ENCODE measurements at regions not wholly inside any gene's neighbourhood (a gene's known extent, or its start where the extent isn't known, plus 50 kb on each side); places are given as distances from the start of the nearest gene placed in this dataset.
"Not testable (repeated sequence)": the region's sequence is repeated elsewhere in the genome, so short reads cannot be mapped to it uniquely, and the experiment has no call there.

DNA sequence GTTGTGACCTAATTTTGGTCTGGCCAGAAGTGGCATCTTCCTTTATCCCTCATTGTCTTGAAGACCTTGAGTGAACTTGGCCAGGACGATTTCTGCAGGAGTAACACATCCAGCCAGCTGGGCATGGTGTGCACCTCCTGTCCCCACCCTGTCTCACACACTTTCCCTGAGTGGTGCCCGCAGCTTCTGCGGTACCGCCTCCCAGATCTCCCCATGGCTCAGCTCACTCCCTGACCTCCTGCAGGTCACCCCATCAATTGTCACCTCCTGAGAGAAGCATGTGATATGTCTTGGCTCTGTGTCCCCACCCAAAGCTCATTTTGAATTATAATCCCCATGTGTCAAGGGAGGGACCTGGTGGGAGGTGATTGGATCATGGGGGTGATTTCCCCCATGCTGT, 50.2 kb upstream of the TP53I11 start:
- no peak overlapping the region for H3K4me3 ChIP-seq (ENCODE audit: low read depth, low read length)
- CTCF ChIA-PET, result no interaction called here
- no peak for DNase-seq (ENCODE audit: low read depth, low spot score)
- TF ChIP-seq, protein P1, sequence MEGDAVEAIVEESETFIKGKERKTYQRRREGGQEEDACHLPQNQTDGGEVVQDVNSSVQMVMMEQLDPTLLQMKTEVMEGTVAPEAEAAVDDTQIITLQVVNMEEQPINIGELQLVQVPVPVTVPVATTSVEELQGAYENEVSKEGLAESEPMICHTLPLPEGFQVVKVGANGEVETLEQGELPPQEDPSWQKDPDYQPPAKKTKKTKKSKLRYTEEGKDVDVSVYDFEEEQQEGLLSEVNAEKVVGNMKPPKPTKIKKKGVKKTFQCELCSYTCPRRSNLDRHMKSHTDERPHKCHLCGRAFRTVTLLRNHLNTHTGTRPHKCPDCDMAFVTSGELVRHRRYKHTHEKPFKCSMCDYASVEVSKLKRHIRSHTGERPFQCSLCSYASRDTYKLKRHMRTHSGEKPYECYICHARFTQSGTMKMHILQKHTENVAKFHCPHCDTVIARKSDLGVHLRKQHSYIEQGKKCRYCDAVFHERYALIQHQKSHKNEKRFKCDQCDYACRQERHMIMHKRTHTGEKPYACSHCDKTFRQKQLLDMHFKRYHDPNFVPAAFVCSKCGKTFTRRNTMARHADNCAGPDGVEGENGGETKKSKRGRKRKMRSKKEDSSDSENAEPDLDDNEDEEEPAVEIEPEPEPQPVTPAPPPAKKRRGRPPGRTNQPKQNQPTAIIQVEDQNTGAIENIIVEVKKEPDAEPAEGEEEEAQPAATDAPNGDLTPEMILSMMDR (IDR thresholded peaks at IDR 0.05; ENCODE audit: insufficient read depth, low read length, missing control alignments), result no peak
- POLR2A ChIA-PET, result no interaction called here

DNA sequence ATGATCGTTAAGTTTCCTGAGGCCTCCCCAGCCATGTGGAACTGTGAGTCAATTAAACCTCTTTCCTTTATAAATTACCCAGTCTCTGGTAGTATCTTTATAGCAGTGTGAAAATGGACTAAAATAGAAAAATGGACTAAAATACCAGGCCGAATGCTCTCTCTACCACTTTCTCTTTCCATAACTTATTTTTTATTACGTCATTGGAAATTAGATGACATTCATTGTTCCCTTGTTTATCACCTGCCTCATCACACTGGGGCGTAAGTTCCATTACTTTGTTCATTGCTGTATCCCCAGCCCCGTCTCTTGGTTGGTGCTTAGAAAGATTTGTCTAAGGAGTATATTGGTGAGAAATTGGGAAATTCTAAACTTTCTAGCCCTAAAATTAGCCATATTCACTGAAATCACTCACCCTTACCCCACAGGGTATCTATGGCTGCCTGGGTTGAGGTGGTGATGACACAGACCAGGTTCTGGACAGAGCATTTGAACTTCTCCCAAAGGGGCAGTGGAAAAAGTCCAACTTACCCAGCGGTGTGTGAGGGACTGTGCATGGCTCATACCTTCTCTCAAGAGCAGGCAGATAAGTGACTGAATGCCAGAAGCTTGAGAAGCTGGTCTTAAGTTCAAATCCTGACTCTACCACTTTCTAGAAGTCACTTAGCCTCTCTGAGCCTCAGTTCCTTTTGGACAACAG, 50.9 kb upstream of the TP53I11 start:
- H3K4me3 ChIP-seq (ENCODE audit: low read depth, low read length), result no peak overlapping the region
- DNase-seq (ENCODE audit: low read depth, low spot score), result no peak
- POLR2A ChIA-PET, result no interaction called here
- TF ChIP-seq, protein P1 (IDR thresholded peaks at IDR 0.05; ENCODE audit: insufficient read depth, low read length, missing control alignments), result no peak
- CTCF ChIA-PET, result no interaction called here

DNA sequence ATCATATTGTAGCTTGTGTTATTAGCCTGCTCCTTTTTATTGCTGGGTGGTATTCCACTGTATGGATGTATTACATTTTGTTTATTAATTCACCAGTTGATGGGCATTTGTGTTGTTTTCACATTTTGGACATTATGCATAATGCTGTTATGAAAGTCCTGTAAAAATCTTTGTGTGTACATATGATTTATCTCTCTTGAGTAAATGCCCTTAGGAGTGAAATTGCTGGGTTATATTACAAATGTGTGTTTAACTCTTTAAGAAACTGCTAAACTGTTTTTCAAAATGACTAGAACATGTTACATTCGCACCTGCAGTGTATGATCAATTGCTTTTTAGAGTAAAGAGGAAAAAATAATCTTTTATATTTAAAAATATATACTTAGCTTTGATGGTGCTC, 54.4 kb upstream of the TP53I11 start:
- POLR2A ChIA-PET, result no interaction called here
- DNase-seq (ENCODE audit: low read depth, low spot score), result no peak
- H3K4me3 ChIP-seq (ENCODE audit: low read depth, low read length), result no peak overlapping the region
- CTCF ChIA-PET, result no interaction called here
- TF ChIP-seq, protein P1 (IDR thresholded peaks at IDR 0.05; ENCODE audit: insufficient read depth, low read length, missing control alignments), result no peak

DNA sequence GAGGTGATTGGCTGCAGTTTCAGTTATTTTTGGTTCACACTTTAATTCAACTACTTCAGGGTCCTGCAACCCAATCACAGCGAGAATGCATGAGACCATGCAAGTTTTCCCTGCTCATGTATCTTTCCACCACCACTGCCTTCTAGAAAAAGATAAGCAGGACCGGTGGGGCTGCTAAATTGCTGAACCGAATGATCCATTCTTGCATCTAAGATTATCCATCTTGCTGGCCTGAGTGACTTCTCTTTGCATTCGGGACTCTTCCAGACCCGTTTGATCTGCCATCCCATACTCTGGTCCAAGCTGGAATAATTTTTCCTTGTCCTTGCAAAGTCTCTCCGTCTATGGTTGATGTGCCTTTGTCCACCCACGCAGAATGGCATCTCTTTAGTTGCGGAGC, 56.3 kb upstream of the TP53I11 start:
- ChIA-PET CTCF (no interaction called here), POLR2A (no interaction called here)
- no peak overlapping the region for H3K4me3 ChIP-seq (ENCODE audit: low read depth, low read length)
- no peak for DNase-seq (ENCODE audit: low read depth, low spot score)
- TF ChIP-seq, protein P1 (IDR thresholded peaks at IDR 0.05; ENCODE audit: insufficient read depth, low read length, missing control alignments), result no peak

DNA sequence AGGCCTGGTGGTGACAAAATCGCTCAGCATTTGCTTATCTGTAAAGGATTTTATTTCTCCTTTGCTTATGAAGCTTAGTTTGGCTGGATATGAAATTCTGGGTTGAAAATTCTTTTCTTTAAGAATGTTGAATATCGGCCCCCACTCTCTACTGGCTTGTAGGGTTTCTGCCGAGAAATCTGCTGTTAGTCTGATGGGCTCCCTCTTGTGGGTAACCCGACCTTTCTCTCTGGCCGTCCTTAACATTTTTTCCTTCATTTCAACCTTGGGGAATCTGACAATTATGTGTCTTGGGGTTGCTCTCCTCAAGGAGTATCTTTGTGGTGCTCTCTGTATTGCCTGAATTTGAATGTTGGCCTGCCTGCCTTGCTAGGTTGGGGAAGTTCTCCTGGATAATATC, 65.3 kb upstream of the TP53I11 start:
- H3K4me3 ChIP-seq (ENCODE audit: low read depth, low read length); DNase-seq (ENCODE audit: low read depth, low spot score); POLR2A ChIA-PET; CTCF ChIA-PET: not testable (repeated sequence)

DNA sequence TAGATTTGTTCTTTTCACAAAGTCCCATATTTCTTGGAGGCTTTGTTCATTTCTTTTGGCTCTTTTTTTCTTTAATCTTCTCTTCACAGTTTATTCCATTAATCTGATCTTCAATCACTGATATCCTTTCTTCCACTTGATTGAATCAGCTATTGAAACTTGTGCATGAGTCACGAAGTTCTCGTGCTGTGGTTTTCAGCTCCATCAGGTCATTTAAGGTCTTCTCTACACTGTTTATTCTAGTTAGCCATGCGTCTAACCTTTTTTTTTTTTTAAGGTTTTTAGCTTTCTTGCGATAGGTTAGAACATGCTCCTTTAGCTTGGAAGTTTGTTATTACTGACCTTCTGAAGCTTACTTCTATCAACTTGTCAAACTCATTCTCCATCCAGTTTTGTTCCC, 65.8 kb upstream of the TP53I11 start:
- CTCF ChIA-PET, result interaction anchor here (0.8 kb wide), 1 partner anchor 87 kb away, joined by 4 read pairs; no protein-coding TSS in a partner anchor
- not testable (repeated sequence) for DNase-seq (ENCODE audit: low read depth, low spot score); H3K4me3 ChIP-seq (ENCODE audit: low read depth, low read length)
- POLR2A ChIA-PET, result interaction anchor here (0.7 kb wide), 1 partner anchor 25 kb away, joined by 4 read pairs; no protein-coding TSS in a partner anchor

DNA sequence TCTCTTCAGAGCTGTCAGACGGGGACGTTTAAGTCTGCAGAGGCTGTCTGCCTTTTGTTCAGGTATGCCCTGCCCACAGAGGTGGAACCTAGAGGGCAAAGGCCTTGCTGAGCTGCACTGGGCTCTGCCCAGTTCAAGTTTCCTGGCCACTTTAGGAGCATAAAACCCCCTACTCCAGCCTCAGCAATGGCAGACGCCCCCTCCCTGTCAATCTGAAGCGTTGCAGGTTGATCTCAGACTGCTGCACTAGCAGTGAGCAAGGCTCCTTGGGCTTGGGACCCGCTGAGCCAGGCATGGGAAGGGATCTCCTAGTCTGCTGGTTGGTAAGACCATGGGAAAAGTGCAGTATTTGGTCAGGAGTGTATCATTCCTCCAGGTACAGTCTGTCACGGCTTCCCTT, 66.6 kb upstream of the TP53I11 start:
- ChIA-PET POLR2A (no interaction called here), CTCF (no interaction called here)
- no peak overlapping the region for H3K4me3 ChIP-seq (ENCODE audit: low read depth, low read length)
- no peak for DNase-seq (ENCODE audit: low read depth, low spot score)
- TF ChIP-seq, protein P1 (IDR thresholded peaks at IDR 0.05; ENCODE audit: insufficient read depth, low read length, missing control alignments), result no peak

Measured in AG04449 (cell line).